Keratinocyte (primary cell): ENCODE measurements at regions not wholly inside any gene's neighbourhood (a gene's known extent, or its start where the extent isn't known, plus 50 kb on each side); places are given as distances from the start of the nearest gene placed in this dataset.

Source experiments
- CTCF ChIP-seq, 3 experiments: IDR thresholded peaks in 1 of 3; conservative IDR thresholded peaks in 1 of 3; optimal IDR thresholded peaks in 1 of 3; 2 replicates in 2 of 3; 3 replicates in 1 of 3; pipeline versions ENCODE3 to v1.5.1; 2011; ENCODE audit warnings: low read length in 3 of 3, mild to moderate bottlenecking in 3 of 3, moderate library complexity in 2 of 3, control low read depth in 1 of 3, inconsistent platforms in 1 of 3; ENCODE audit not compliant: insufficient read depth in 2 of 3; ENCODE audit errors: extremely low read depth in 1 of 3
- EZH2 ChIP-seq: IDR thresholded peaks from one replicate; pipeline ENCODE4 v1.6.1; 2012; ENCODE audit warnings: inconsistent platforms, mild to moderate bottlenecking, low read length, moderate library complexity

DNA sequence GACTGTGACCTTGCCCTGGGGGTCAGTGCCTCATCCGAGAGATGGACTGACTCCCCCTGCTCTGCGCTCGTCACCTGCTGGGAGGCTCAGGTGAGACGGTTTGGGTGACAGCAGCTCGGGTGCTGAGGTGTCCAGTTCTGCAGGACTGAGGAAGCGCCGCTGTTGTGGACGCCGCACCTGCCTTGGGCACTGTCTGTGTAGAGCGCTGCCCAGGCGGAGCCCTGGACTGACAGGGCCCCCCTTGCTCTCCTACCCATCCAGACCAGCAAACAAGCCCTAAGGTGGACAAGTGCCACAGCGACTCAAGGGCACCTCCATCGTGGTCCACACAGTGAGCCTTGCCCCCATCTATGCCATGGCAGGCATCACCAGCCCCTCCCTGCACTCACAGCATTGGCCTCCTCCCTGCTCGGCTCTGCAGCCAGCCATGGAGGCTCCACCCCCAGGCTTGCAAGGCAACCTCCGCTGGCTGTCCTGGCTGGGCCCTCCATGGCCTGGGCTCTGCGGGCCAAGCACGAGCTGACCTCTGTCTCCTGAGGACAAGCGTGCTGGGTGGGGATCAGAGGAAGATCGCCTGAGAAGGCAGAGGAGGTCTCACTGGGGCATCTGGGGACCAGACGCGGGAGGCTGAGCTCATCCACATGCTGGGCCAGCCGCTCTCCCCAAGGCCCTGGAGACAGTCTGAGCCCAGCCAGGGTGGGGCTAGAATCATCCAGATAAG, 87.1 kb upstream of the COL5A1 start:
- no peak for TF ChIP-seq CTCF (optimal IDR thresholded peaks at IDR 0.05 in 1 of 3, IDR thresholded peaks at IDR 0.05 in 1 of 3, conservative IDR thresholded peaks at IDR 0.05 in 1 of 3; ENCODE audit: extremely low read depth in 1 of 3, insufficient read depth in 2 of 3, low read length in 3 of 3)
- TF ChIP-seq EZH2 = no peak
